Lung (tissue), 11 donors: ENCODE measurements at regions not wholly inside any gene's neighbourhood (a gene's known extent, or its start where the extent isn't known, plus 50 kb on each side); places are given as distances from the start of the nearest gene placed in this dataset.

Experiments
- ATAC-seq: fragments of 200-7000 bp; cut with Tn5 transposase; one replicate; pipeline ENCODE4 v1.9.1; 2020; ENCODE audit warnings: moderate number of reproducible peaks; ENCODE audit not compliant: insufficient read depth, low FRiP score
- DNase-seq, 3 donors: peaks; one replicate each; pipeline ENCODE4 v3.0.0-alpha.2; 2013 to 2017
- H3K27ac ChIP-seq, 2 donors: one replicate each; pipeline ENCODE4 v1.5.1; 2013; ENCODE audit warnings: mild to moderate bottlenecking in 2 of 2, moderate library complexity in 2 of 2, control low read depth in 1 of 2, inconsistent platforms in 1 of 2, low read depth in 1 of 2, low read length in 1 of 2
- H3K27me3 ChIP-seq, 3 donors: one replicate each; pipeline ENCODE4 v1.5.1; 2013; ENCODE audit warnings: low read length in 2 of 3; ENCODE audit not compliant: control insufficient read depth in 3 of 3, insufficient read depth in 3 of 3
- H3K36me3 ChIP-seq, 4 donors: one replicate each; pipeline ENCODE4 v1.5.1; 2013; ENCODE audit warnings: low read length in 4 of 4, mild to moderate bottlenecking in 1 of 4, moderate library complexity in 1 of 4; ENCODE audit not compliant: control insufficient read depth in 4 of 4, insufficient read depth in 4 of 4
- H3K4me1 ChIP-seq, 5 donors: one replicate each; pipeline ENCODE4 v1.5.1; 2013; ENCODE audit warnings: low read length in 5 of 5, mild to moderate bottlenecking in 2 of 5, moderate library complexity in 1 of 5; ENCODE audit not compliant: control insufficient read depth in 5 of 5, insufficient read depth in 5 of 5
- H3K4me3 ChIP-seq: one replicate; pipeline ENCODE4 v1.5.1; 2013; ENCODE audit warnings: mild to moderate bottlenecking, control low read depth, moderate library complexity
- H3K9ac ChIP-seq, 2 donors: one replicate each; pipeline ENCODE4 v1.5.1; 2013; ENCODE audit warnings: low read length in 2 of 2, control low read depth in 1 of 2; ENCODE audit not compliant: insufficient read depth in 1 of 2
- H3K9me3 ChIP-seq, 4 donors: one replicate each; pipeline ENCODE4 v1.5.1; 2013; ENCODE audit warnings: low read length in 3 of 4, mild to moderate bottlenecking in 1 of 4, moderate library complexity in 1 of 4; ENCODE audit not compliant: control insufficient read depth in 4 of 4, insufficient read depth in 3 of 4
- CTCF ChIP-seq: IDR thresholded peaks from 2 replicates; pipeline ENCODE4 v1.5.1; 2012; ENCODE audit warnings: mild to moderate bottlenecking; ENCODE audit errors: control extremely low read depth, extremely low read depth
- WGBS, 2 donors: extraction: QIAGEN DNeasy Blood & Tissue Kit; methylation state at CpG; one replicate each; pipeline ENCODE4 v1.1.7; 2013; 5-methylcytosine and 5-hydroxymethylcytosine counted together
- donor health status: control.
- donor health status: control.
- donor health status: Bipolar disorder and iron deficiency.
- donor health status: healthy.
- donor health status: DM: yes; HTN: yes; CAD: no.

- TF ChIP-seq CTCF = no peak
- Histone ChIP-seq H3K36me3 (no peaks in the 10 kb centered on the region), H3K27me3 (no peaks in the 10 kb centered on the region), H3K9me3 (peaks cover 0 to 2% (median 0%) of the 10 kb centered on the region in 4 donors), H3K9ac (no peak overlapping the region), H3K4me1 (no peaks in the 10 kb centered on the region), H3K27ac (no peak overlapping the region), H3K4me3 (no peak overlapping the region)
- ATAC-seq (no peak), DNase-seq (no peak)
- WGBS, 2 donors = 55 to 69% methylated on average over 8 of the region's 8 CpGs
These were observed 128.1 kb downstream of the EFNB2 start for GRCh38 chr13:106407338-106407737.

- H3K4me3 ChIP-seq = no peak overlapping the region
- H3K9me3 ChIP-seq = peaks cover 0 to 2% (median 0%) of the 10 kb centered on the region in 4 donors
- H3K27ac ChIP-seq = no peak overlapping the region
- TF ChIP-seq CTCF = no peak
- DNase-seq = no peak
- H3K27me3 ChIP-seq = no peaks in the 10 kb centered on the region
- WGBS, 2 donors = 84 to 89% methylated on average over 6 of the region's 6 CpGs
- H3K4me1 ChIP-seq = peaks cover 0 to 2% (median 0%) of the 10 kb centered on the region in 5 donors
- H3K9ac ChIP-seq = no peak overlapping the region
- no peaks in the 10 kb centered on the region for H3K36me3 ChIP-seq
- no peak for ATAC-seq
These were observed 129.7 kb downstream of the EFNB2 start for GRCh38 chr13:106405731-106406130.

- no peaks in the 10 kb centered on the region for H3K36me3 ChIP-seq
- no peaks in the 10 kb centered on the region for H3K27me3 ChIP-seq
- DNase-seq (no peak), ATAC-seq (no peak)
- peaks cover 0 to 2% (median 0%) of the 10 kb centered on the region in 5 donors for H3K4me1 ChIP-seq
- peaks cover 0 to 2% (median 0%) of the 10 kb centered on the region in 4 donors for H3K9me3 ChIP-seq
- no peak overlapping the region for H3K4me3 ChIP-seq
- no peak for TF ChIP-seq CTCF
- WGBS, 2 donors = 76 to 85% methylated on average over 4 of the region's 4 CpGs
- H3K9ac ChIP-seq = no peak overlapping the region
- no peak overlapping the region for H3K27ac ChIP-seq
These were observed 132.2 kb downstream of the EFNB2 start for GRCh38 chr13:106403280-106403679.

GRCh38 chr13:106402866-106403265 lies 132.6 kb downstream of the EFNB2 start:
- H3K36me3 ChIP-seq = no peaks in the 10 kb centered on the region
- H3K27me3 ChIP-seq = no peaks in the 10 kb centered on the region
- no peak overlapping the region for H3K4me3 ChIP-seq
- DNase-seq (no peak), ATAC-seq (no peak)
- H3K9me3 ChIP-seq = no peaks in the 10 kb centered on the region
- H3K4me1 ChIP-seq = peaks cover 0 to 2% (median 0%) of the 10 kb centered on the region in 5 donors
- no peak overlapping the region for H3K27ac ChIP-seq
- TF ChIP-seq CTCF = no peak
- H3K9ac ChIP-seq = no peak overlapping the region
- 93 to 98% methylated on average over 5 of the region's 5 CpGs for WGBS, 2 donors
